Kidney (tissue), 13 donors: ENCODE measurements at regions not wholly inside any gene's neighbourhood (a gene's known extent, or its start where the extent isn't known, plus 50 kb on each side); places are given as distances from the start of the nearest gene placed in this dataset.
"Not testable (repeated sequence)": the region's sequence is repeated elsewhere in the genome, so short reads cannot be mapped to it uniquely, and the experiment has no call there.

ENCODE experiments used
- DNase-seq, 5 donors: peaks; one replicate each; pipeline ENCODE4 v3.0.0-alpha.2; 2013 to 2020
- FAIRE-seq: peaks from 2 replicates; lab custom pipeline; 2012; peaks lifted over from hg19 to GRCh38; lab: Jason Lieb, UNC
- H3K27ac ChIP-seq, 2 donors: one replicate each; pipeline ENCODE4 v1.7.0; 2013; ENCODE audit warnings: low read depth in 2 of 2, low read length in 2 of 2, inconsistent platforms in 1 of 2
- H3K27me3 ChIP-seq: one replicate; pipeline ENCODE4 v1.7.1; 2013; ENCODE audit warnings: low read length, inconsistent platforms; ENCODE audit not compliant: control insufficient read depth, insufficient read depth
- H3K36me3 ChIP-seq, 3 donors: one replicate each; pipeline versions ENCODE4 v1.7.0 to v1.7.1; 2013; ENCODE audit warnings: low read length in 3 of 3, control low read depth in 1 of 3, inconsistent platforms in 1 of 3; ENCODE audit not compliant: insufficient read depth in 3 of 3, control insufficient read depth in 2 of 3
- H3K4me1 ChIP-seq, 3 donors: one replicate each; pipeline versions ENCODE4 v1.7.0 to v1.7.1; 2013; ENCODE audit warnings: low read length in 3 of 3, inconsistent platforms in 1 of 3, low read depth in 1 of 3; ENCODE audit not compliant: control insufficient read depth in 2 of 3, insufficient read depth in 2 of 3
- H3K4me3 ChIP-seq, 3 donors: one replicate each; pipeline versions ENCODE4 v1.7.0 to v1.8.1; 2013; ENCODE audit warnings: low read length in 3 of 3, control low read depth in 1 of 3, inconsistent platforms in 1 of 3
- H3K9ac ChIP-seq, 3 donors: one replicate each; pipeline versions ENCODE4 v1.7.0 to v1.7.1; 2013; ENCODE audit warnings: low read length in 3 of 3, control low read depth in 1 of 3, inconsistent platforms in 1 of 3
- H3K9me3 ChIP-seq, 3 donors: one replicate each; pipeline versions ENCODE4 v1.7.0 to v1.7.1; 2013; ENCODE audit warnings: low read length in 3 of 3, control low read depth in 1 of 3, inconsistent platforms in 1 of 3; ENCODE audit not compliant: control insufficient read depth in 2 of 3, insufficient read depth in 1 of 3
- CTCF ChIP-seq: IDR thresholded peaks from 3 replicates; pipeline ENCODE4 v1.5.1; 2012; ENCODE audit warnings: mild to moderate bottlenecking, moderate library complexity, borderline replicate concordance; ENCODE audit not compliant: insufficient read depth; ENCODE audit errors: extremely low read depth
- intact Hi-C: fragments of 100-400 bp; cut with DNase I; formaldehyde crosslinking; loops from one replicate; pipeline ENCODE4 v1.11.1; 2022
- donor health status: control.
- donor health status: control.
- donor health status: control.
- donor health status: control.
- donor health status: control.
- donor health status: DM: yes; HTN: yes; CAD: no.
- donor health status: Normal renal cell carcinoma (clear cell type).

GRCh38 chr4:175090116-175090515, 172.0 kb downstream of the ADAM29 start:
- no peak for TF ChIP-seq CTCF
- Histone ChIP-seq H3K27ac (no peak overlapping the region), H3K36me3 (no peaks in the 10 kb centered on the region), H3K27me3 (no peaks in the 10 kb centered on the region), H3K4me1 (no peaks in the 10 kb centered on the region), H3K9ac (no peak overlapping the region), H3K9me3 (peaks cover 0 to 3% (median 0%) of the 10 kb centered on the region in 3 donors), H3K4me3 (no peak overlapping the region)
- intact Hi-C loops, result no loop called here
- FAIRE-seq (no peak), DNase-seq (no peak)

- FAIRE-seq (no peak), DNase-seq (no peak)
- Histone ChIP-seq H3K9me3 (peaks cover 0 to 3% (median 0%) of the 10 kb centered on the region in 3 donors), H3K36me3 (no peaks in the 10 kb centered on the region), H3K27ac (no peak overlapping the region), H3K9ac (no peak overlapping the region), H3K4me1 (no peaks in the 10 kb centered on the region), H3K4me3 (no peak overlapping the region), H3K27me3 (no peaks in the 10 kb centered on the region)
- TF ChIP-seq CTCF, result no peak
- intact Hi-C loops, result no loop called here
Observed at GRCh38 chr4:175091649-175092048, 173.5 kb downstream of the ADAM29 start.

GRCh38 chr4:175092114-175092513, 174.0 kb downstream of the ADAM29 start:
- Histone ChIP-seq H3K9me3 (peaks cover 0 to 3% (median 0%) of the 10 kb centered on the region in 3 donors), H3K36me3 (no peaks in the 10 kb centered on the region), H3K9ac (no peak overlapping the region), H3K27me3 (no peaks in the 10 kb centered on the region), H3K4me3 (no peak overlapping the region), H3K27ac (no peak overlapping the region), H3K4me1 (no peaks in the 10 kb centered on the region)
- TF ChIP-seq CTCF, result no peak
- peak in 1 of 5 donors; percentile 64 for DNase-seq
- FAIRE-seq, result no peak
- intact Hi-C loops, result no loop called here

- H3K27me3 ChIP-seq, DNase-seq, H3K4me3 ChIP-seq, FAIRE-seq, H3K27ac ChIP-seq, H3K9ac ChIP-seq, H3K9me3 ChIP-seq, intact Hi-C loops, H3K4me1 ChIP-seq, H3K36me3 ChIP-seq: not testable (repeated sequence)
Observed at GRCh38 chr4:175093055-175093454, 174.9 kb downstream of the ADAM29 start.
